Gastroesophageal sphincter (tissue), 4 donors: ENCODE measurements at regions not wholly inside any gene's neighbourhood (a gene's known extent, or its start where the extent isn't known, plus 50 kb on each side); places are given as distances from the start of the nearest gene placed in this dataset.

ENCODE experiments used
- ATAC-seq: fragments of 150-250 bp; one replicate; pipeline ENCODE4 v1.9.1; 2016; ENCODE audit warnings: mild to moderate bottlenecking, moderate library complexity
- H3K27ac ChIP-seq, 4 donors: fragments of 200-600 bp; sonication (generic) in 3 of 4; 1 replicate in 3 of 4; 2 replicates in 1 of 4; pipeline ENCODE4 v1.5.1; 2016 to 2019
- H3K27me3 ChIP-seq: fragments of 200-600 bp; sonication (generic); one replicate; pipeline ENCODE4 v1.5.1; 2019
- H3K36me3 ChIP-seq, 2 donors: fragments of 200-600 bp; sonication (generic); one replicate each; pipeline ENCODE4 v1.5.1; 2019; ENCODE audit warnings: control low read depth in 1 of 2
- H3K4me1 ChIP-seq, 3 donors: fragments of 200-600 bp; sonication (generic); 1 replicate in 2 of 3; 2 replicates in 1 of 3; pipeline ENCODE4 v1.5.1; 2016 to 2019; ENCODE audit warnings: control low read depth in 2 of 3
- H3K4me3 ChIP-seq, 2 donors: fragments of 200-600 bp; sonication (generic); one replicate each; pipeline ENCODE4 v1.5.1; 2019; ENCODE audit warnings: mild to moderate bottlenecking in 1 of 2, moderate library complexity in 1 of 2
- H3K9me3 ChIP-seq, 3 donors: fragments of 200-600 bp; sonication (generic); one replicate each; pipeline ENCODE4 v1.5.1; 2017 to 2019; ENCODE audit warnings: control low read depth in 2 of 3
- CTCF ChIP-seq, 4 experiments: fragments of 200-600 bp in 2 of 4; fragments of 450-650 bp in 2 of 4; sonication (generic) in 1 of 4; IDR thresholded peaks; one replicate each; pipeline ENCODE4 v1.5.1; 2017 to 2019; ENCODE audit warnings: antibody characterized with exemption in 4 of 4, mild to moderate bottlenecking in 2 of 4, moderate library complexity in 2 of 4
- EP300 ChIP-seq: sonication (generic); formaldehyde crosslinking; IDR thresholded peaks from one replicate; pipeline ENCODE4 v1.6.1; 2017; ENCODE audit warnings: antibody characterized with exemption, mild to moderate bottlenecking
- POLR2A ChIP-seq, 2 donors: fragments of 450-650 bp; IDR thresholded peaks; one replicate each; pipeline ENCODE4 v1.6.1; 2017; ENCODE audit warnings: antibody characterized with exemption in 2 of 2, mild to moderate bottlenecking in 2 of 2, moderate library complexity in 1 of 2
- POLR2AphosphoS5 ChIP-seq: sonication (generic); formaldehyde crosslinking; IDR thresholded peaks from one replicate; pipeline ENCODE4 v1.6.1; 2017; ENCODE audit warnings: antibody characterized with exemption
- WGBS, 2 donors: methylation state at CpG; one replicate each; pipeline ENCODE4 v1.1.5; 2018; ENCODE audit warnings: low coverage in 1 of 2; 5-methylcytosine and 5-hydroxymethylcytosine counted together

GRCh38 chr11:81032906-81033305 lies 1592.1 kb upstream of the TENM4 start:
- H3K27me3 ChIP-seq = no peaks in the 10 kb centered on the region
- no peak for ATAC-seq
- 79 to 85% methylated on average over 7 to 10 of the region's 10 CpGs for WGBS, 2 donors
- no peaks in the 10 kb centered on the region for H3K36me3 ChIP-seq
- H3K4me1 ChIP-seq = no peaks in the 10 kb centered on the region
- no peak overlapping the region for H3K27ac ChIP-seq
- peaks cover 0 to 34% (median 0%) of the 10 kb centered on the region in 3 donors for H3K9me3 ChIP-seq
- no peak overlapping the region for H3K4me3 ChIP-seq
- TF ChIP-seq EP300 (no peak), CTCF (IDR thresholded peaks at IDR 0.05) (no peak), POLR2A (IDR thresholded peaks at IDR 0.05) (no peak), POLR2AphosphoS5 (no peak)

- no peak for ATAC-seq
- TF ChIP-seq CTCF (IDR thresholded peaks at IDR 0.05) (no peak), POLR2AphosphoS5 (no peak), EP300 (no peak)
- H3K36me3 ChIP-seq = no peaks in the 10 kb centered on the region
- no peaks in the 10 kb centered on the region for H3K4me1 ChIP-seq
- 71 to 78% methylated on average over 1 of the region's 1 CpG for WGBS, 2 donors
- H3K9me3 ChIP-seq = peaks cover 0 to 8% (median 0%) of the 10 kb centered on the region in 3 donors
- H3K27me3 ChIP-seq = no peaks in the 10 kb centered on the region
- H3K27ac ChIP-seq = no peak overlapping the region
- no peak overlapping the region for H3K4me3 ChIP-seq
Measured at GRCh38 chr11:81030186-81030585, 1589.4 kb upstream of the TENM4 start.

GRCh38 chr11:81026032-81026431 lies 1585.2 kb upstream of the TENM4 start:
- H3K27me3 ChIP-seq = no peaks in the 10 kb centered on the region
- no peak overlapping the region for H3K27ac ChIP-seq
- 88 to 100% methylated on average over 1 of the region's 1 CpG for WGBS, 2 donors
- TF ChIP-seq EP300 = no peak
- no peak for TF ChIP-seq POLR2A (IDR thresholded peaks at IDR 0.05)
- TF ChIP-seq CTCF (IDR thresholded peaks at IDR 0.05) = no peak
- TF ChIP-seq POLR2AphosphoS5 = no peak
- no peaks in the 10 kb centered on the region for H3K36me3 ChIP-seq
- ATAC-seq = no peak
- H3K4me1 ChIP-seq = no peaks in the 10 kb centered on the region
- no peak overlapping the region for H3K4me3 ChIP-seq
- H3K9me3 ChIP-seq = no peaks in the 10 kb centered on the region

- ATAC-seq = no peak
- WGBS, 2 donors = 38% methylated on average over 1 of the region's 1 CpG
- Histone ChIP-seq H3K27ac (no peak overlapping the region), H3K4me3 (no peak overlapping the region), H3K4me1 (no peaks in the 10 kb centered on the region), H3K36me3 (no peaks in the 10 kb centered on the region), H3K9me3 (no peaks in the 10 kb centered on the region), H3K27me3 (no peaks in the 10 kb centered on the region)
- no peak for TF ChIP-seq POLR2A (IDR thresholded peaks at IDR 0.05)
- TF ChIP-seq POLR2AphosphoS5 = no peak
- no peak for TF ChIP-seq CTCF (IDR thresholded peaks at IDR 0.05)
- no peak for TF ChIP-seq EP300
Measured at GRCh38 chr11:81022057-81022456, 1581.2 kb upstream of the TENM4 start.

GRCh38 chr11:81010631-81011030 lies 1569.8 kb upstream of the TENM4 start:
- H3K27ac ChIP-seq = no peak overlapping the region
- no peak for ATAC-seq
- 86% methylated on average over 2 of the region's 3 CpGs for WGBS, 2 donors
- H3K27me3 ChIP-seq = no peaks in the 10 kb centered on the region
- H3K4me1 ChIP-seq = no peaks in the 10 kb centered on the region
- H3K9me3 ChIP-seq = no peaks in the 10 kb centered on the region
- TF ChIP-seq CTCF (IDR thresholded peaks at IDR 0.05) (no peak), EP300 (no peak), POLR2AphosphoS5 (no peak), POLR2A (IDR thresholded peaks at IDR 0.05) (no peak)
- no peak overlapping the region for H3K4me3 ChIP-seq
- H3K36me3 ChIP-seq = no peaks in the 10 kb centered on the region
